ENCODE measurements at regions not wholly inside any gene's neighbourhood (a gene's known extent, or its start where the extent isn't known, plus 50 kb on each side); places are given as distances from the start of the nearest gene placed in this dataset.
"Not testable (repeated sequence)": the region's sequence is repeated elsewhere in the genome, so short reads cannot be mapped to it uniquely, and the experiment has no call there.

DNA sequence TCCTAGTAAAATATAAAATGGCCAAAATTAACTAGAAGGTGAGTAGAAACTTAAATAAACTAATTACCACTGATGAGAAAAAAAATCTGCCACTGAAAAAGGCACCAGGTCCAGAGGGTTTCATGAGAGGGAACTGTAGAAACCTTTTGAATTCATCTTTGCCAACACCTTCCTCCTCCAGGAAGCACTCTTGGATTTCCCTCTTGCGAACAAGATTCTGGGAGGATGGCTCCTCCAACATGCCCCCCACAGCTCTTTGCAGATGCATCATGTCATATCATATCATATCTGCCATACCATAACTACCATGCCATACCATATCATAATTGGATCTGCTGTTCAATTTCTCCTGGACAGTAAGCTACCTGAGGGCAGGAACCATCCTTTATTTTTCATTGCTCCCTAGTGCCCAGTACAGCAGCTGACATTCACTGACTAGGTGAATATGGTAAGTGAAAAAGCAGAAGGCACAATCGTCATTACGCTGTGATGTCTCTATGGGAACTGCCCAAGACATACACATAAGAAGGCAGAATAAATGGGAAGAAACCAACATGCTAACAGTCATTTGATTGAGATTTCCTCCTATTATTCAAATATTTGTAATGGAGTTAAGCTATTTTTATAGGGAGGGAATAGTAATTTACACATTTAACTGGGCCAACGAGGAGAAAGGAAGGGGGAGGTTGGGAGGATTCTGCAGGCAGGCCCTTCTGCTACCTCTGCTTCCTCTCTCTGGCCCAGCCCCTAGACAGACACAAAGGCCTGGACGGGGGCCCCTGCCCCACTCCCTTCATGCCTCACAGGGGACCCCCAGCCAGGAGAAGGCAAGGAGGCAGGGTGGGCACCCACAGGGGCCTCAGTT is 110.1 kb upstream of the SMURF2 start:
- DNase-seq, result no peak

DNA sequence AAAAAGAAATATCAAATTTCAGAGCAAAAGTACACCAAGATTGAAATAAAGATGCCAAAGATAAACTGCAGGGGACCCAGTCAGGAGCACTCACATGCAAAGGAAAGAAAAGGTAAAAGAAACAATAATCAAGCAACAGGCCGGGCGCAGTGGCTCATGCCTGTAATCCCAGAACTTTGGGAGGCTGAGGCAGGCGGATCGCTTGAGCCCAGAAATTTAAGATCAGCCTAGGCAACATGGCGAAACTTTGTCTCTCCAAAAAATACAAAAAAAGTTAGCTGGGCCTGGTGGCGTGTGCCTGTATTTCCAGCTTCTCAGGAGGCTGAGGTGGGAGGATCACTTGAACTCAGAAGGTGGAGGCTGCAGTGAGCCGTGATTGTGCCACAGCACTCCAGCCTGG is 107.6 kb upstream of the SMURF2 start:
- no peak for DNase-seq

- no peak for DNase-seq
Observed at GRCh38 chr17:64767269-64767997, 105.3 kb upstream of the SMURF2 start.

DNA sequence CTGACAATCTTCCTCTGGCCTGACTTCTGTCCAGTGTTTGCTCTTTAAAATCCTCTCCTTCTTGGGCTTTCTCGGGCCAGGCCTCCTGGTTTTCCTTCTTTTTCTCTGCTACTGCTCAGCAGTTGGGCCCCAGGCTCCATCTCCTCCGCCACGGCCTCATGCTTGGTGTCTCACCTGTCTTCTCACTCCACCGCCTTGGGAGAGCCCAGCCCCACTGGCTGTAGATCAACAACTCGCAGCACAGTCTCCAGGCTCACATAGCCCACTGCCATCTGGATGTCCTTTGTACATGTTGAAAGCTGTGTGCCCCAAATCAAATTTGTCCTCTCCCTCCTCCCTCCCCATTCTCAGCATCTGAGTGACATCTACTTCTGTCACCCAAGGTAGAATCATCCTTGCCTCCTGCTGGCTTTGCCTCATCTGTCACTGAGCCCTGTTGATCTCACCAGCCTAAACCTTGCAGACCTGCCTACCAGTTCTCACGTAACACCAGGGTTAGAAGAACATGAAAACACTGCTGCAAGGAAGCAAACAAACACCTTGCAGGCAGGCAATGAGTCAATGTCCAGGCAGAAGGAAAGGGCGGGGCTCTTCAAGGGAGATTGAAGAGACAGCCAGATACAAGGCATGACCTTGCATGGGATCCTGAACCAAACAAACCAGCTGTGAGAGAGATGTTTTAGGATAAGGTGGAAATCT is 103.2 kb upstream of the SMURF2 start:
- no peak for DNase-seq

DNA sequence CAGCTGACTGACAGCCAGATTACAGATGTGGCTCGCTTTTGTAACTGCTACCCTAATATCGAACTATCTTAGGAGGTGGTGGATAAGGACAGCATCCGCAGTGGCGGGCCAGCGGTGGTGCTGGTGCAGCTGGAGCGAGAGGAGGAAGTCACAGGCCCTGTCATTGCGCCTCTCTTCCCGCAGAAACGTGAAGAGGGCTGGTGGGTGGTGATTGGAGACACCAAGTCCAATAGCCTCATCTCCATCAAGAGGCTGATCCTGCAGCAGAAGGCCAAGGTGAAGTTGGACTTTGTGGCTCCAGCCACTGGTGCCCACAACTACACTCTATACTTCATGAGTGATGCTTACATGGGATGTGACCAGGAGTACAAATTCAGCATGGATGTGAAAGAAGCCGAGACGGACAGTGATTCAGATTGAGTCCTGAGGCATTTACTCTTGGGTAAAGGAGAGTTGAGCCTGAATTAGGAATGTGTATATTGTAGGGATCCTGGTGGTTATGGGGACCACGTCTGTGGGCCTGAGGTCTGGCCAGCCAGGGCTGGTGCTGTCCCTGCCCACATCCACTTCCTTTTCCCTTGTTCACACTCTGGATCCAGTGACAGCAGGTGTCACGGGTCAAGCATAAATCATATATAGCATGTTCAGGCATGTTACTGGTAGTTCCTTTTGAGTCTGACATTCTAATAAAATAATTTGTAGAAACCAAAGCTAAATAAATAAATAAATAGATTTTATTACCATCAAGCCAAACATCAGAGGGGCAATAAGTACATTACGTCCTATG is 89.0 kb upstream of the SMURF2 start:
- no peak for DNase-seq

DNA sequence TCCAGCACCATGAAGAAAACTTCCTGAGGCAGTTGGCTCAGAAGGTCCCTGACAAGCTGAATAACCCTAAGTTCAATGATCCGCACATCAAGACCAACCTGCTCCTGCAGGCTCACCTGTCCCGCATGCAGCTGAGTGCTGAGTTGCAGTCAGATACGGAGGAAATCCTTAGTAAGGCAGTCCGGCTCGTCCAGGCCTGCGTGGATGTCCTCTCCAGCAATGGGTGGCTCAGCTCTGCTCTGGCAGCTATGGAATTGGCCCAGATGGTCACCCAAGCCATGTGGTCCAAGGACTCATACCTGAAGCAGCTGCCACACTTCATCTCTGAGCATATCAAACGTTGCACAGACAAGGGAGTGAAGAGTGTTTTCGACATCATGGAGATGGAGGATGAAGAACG is 88.4 kb upstream of the SMURF2 start:
- DNase-seq, result no peak

- DNase-seq, result no peak
Observed at GRCh38 chr17:64749306-64749705, 87.2 kb upstream of the SMURF2 start.

GRCh38 chr17:64747938-64748540 is 85.9 kb upstream of the SMURF2 start:
- DNase-seq, result peak; percentile 52

DNA sequence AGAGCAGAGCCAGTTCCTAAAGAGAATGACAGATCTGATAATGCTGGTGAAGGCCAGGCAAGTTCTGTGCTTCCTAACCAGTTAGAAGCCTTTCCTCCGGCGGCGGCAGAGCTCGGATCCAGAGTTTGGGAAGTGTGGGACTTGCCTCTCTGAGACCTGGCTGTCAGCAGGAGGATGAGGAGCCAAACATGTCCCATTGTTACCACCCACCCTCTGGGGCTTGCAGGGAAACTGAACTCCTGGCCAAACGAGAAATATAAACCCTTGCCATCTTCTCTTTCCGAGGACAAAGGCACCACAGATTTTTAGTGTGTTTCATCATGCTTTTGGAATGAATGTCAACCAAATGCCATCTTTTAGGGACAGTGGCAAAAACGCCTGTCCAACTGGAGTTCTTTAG is 80.2 kb upstream of the SMURF2 start:
- peak; percentile 36 for DNase-seq

- DNase-seq, result peak; percentile 93
Observed at GRCh38 chr17:64741916-64742315, 79.8 kb upstream of the SMURF2 start.

- peak; percentile 65 for DNase-seq
Observed at GRCh38 chr17:64741038-64741641, 79.0 kb upstream of the SMURF2 start.

DNA sequence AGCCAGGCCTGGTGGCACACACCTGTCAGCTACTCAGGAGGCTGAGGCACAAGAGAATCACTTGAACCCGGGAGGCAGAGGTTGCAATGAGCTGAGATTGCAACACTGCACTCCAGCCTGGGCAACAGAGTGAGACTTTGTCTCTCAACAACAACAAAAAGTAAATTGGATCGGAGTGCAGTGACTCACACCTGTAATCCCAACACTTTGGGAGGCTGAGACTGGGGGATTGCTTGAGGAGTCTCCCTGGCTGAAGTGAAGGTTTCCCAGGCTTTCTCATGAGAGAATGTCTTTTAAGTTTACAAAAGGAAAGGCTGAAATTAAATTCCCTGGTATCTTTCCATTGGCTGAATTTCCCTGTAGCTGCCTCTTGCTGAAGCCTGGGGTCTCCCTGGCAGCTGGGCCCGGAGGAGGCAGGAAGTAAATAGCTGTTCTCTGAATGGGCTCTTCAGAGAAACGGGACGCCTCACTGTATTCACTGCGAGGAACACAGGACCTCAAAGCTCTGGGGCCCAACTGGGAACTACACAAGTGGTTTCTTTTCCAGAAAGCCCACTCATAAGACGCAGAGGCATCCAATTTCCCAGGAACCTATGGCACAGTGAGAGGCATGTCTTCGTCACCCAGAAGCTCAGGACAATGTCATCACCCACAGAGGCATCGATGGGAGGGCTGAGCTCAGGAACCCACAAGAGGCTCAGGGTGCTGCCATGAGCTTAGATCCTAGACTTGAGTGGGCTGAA is 77.4 kb upstream of the SMURF2 start:
- peak; percentile 69 for DNase-seq

DNA sequence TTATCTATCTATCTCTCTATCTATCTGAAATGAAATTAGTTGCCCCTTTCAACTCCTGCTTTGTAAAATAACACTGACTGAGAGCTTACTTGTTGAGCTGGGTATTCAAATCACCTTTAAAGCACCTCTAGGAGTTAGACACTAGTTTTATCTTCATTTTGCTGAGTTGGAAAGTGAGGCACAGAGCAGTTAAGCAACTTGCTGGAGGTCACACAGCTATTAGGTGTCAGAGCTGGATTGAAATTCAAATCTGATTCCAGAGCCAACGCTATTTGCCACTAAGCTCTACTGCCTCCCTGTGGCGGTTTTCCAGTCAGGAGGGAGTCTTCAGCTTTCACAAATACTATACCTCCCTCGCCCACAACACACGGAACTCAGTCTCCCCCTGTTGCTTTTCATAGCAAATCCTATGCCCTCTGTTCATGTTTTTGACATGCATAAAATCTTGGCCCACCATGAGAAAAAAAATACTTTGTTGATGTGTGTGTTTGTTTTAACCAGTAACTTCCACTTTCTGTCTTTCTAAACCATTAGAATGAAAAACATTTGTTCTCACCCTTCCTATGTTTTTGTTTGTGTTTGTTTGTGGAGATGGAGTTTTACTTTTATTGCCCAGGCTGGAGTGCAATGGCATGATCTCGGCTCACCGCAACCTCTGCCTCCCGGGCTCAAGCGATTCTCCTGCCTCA is 74.8 kb upstream of the SMURF2 start:
- DNase-seq, result peak; percentile 60

DNA sequence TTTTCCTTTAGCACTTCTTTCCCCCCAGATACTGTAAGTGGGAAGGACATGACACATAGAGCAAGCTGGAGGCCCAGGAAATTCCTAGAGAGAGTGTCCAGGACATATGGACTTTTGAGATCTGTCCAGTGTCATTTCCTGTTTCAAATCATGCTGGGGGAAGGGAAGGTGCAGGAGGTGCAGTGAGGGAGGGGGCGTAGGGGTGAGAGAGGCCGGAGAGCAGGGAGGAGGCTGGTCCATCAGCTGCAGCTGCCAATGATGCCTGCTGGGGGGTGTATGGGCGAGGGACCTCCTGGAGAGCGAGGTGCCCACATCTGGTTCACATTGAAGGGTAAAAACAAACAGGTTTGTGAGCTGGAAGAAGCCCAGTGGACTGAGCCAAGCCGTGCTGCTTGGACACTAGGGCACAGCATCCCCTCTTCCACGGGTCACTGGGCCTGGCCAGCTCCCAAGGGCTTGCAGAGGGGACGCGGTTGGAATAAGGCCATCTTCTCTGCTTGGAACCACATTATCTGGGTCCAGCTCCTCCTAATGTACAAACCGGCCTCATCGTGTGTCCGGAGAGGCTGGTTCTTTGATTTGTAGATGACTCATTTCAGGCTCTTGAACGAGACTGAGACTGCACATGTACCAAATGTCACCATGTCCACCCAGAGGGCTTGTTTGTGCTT is 70.4 kb upstream of the SMURF2 start:
- DNase-seq, result peak; percentile 91

DNA sequence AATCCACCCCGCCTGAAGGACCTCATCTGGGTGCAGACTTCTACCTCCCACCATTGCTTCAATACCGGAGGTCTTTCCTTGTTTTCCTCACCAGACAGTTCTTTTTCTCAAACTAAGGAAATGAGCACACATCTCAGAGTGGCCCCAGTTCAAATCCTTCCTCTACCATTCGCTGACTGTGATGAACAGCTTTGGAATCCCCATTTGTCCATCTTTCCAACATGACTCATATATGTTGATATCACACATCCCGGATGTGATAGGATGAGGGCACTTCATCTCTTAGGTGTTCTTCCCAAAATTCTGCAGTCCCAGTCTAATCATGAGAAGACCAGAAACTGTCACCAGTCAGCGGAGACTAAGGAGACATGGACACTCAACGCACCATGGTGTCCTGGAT is 67.9 kb upstream of the SMURF2 start:
- DNase-seq, result peak; percentile 89

DNA sequence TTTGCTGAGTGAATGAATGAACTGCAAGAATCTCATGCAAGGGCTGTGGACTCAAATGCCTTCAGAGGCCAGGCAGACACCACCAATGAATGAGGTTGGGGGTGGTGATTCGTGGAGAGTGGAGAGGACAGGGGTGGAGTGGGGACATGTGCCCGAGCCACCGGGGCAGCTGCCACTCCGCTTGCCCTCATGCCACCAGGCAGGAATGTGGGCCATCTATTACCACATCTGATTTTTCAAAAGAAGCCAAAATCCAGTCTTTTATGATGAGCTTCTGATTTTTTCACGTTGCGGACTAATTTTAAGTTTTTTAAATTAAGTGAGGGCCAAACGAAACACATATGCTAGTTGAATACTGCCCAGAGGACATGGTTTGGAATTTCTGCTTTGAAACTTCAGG is 67.1 kb upstream of the SMURF2 start:
- no peak for DNase-seq

GRCh38 chr17:64728041-64728695 is 66.1 kb upstream of the SMURF2 start:
- DNase-seq, result no peak

DNA sequence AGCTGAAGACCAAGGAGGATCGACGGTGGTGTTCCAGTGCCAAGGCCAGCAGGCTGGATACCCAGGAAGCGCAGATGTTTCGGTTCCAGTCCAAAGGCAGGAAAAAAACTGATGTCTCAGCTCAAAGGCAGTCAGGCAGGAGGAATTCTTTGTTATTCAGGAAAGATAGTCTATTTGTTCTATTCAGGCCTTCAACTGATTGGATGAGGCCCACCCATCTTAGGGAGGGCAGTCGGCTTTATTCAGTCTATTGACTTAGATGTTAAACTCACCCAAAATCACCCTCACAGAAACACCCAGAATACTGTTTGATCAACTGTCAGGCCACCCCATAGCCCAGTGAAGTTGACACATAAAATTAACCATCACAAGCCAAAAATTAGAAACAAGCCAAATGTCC is 63.9 kb upstream of the SMURF2 start:
- DNase-seq, result not testable (repeated sequence)

- DNase-seq, result peak; percentile 79
Observed at GRCh38 chr17:64724246-64724645, 62.1 kb upstream of the SMURF2 start.
